ENCODE measurements at regions not wholly inside any gene's neighbourhood (a gene's known extent, or its start where the extent isn't known, plus 50 kb on each side); places are given as distances from the start of the nearest gene placed in this dataset.

DNA sequence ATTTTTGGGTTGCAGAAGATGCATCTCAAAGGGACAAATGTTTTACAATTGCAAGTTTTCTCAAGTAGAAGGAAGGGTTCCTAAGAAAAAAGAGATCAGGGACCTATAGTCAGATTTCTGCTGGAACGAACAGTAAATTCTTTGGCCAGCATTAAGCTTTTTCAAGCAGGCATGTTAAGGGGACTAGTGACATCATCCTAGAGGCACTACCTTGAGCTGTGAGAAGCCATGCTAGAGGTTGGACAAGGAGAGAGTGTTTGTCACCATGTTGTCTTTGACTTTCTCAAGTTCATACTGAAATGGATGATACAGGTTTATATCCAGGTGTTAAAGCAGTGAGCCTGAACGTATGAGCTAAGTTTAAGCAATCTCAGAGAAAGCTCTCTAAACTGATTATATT, 85.2 kb upstream of the WDR72 start:
- TF ChIP-seq EZH2phosphoT487 (IDR thresholded peaks at IDR 0.05; ENCODE audit: borderline replicate concordance) = no peak
- no peak for TF ChIP-seq CTCF (conservative IDR thresholded peaks at IDR 0.05; ENCODE audit: low read length)

Data from Loucy (cell line).